WERI-Rb-1 (cell line): ENCODE measurements at regions not wholly inside any gene's neighbourhood (a gene's known extent, or its start where the extent isn't known, plus 50 kb on each side); places are given as distances from the start of the nearest gene placed in this dataset.

Experiments
- DNase-seq: peaks from one replicate; pipeline ENCODE4 v3.0.0-alpha.2; 2020
- H3K27ac ChIP-seq: fragments of 250-450 bp; sonication (Bioruptor Pico); 2 replicates; pipeline ENCODE4 v1.5.1; 2020; ENCODE audit warnings: mild to moderate bottlenecking, moderate library complexity
- H3K27me3 ChIP-seq: fragments of 250-450 bp; sonication (Bioruptor Pico); 2 replicates; pipeline ENCODE4 v1.5.1; 2021; ENCODE audit warnings: mild to moderate bottlenecking, low read depth, moderate library complexity; ENCODE audit not compliant: insufficient read depth, severe bottlenecking
- H3K36me3 ChIP-seq: fragments of 250-450 bp; sonication (Bioruptor Pico); 2 replicates; pipeline ENCODE4 v1.5.1; 2020; ENCODE audit warnings: mild to moderate bottlenecking, moderate library complexity
- H3K4me3 ChIP-seq: 2 replicates; pipeline ENCODE4 v1.5.1; 2011; ENCODE audit warnings: low read depth, mild to moderate bottlenecking, control low read depth, low read length
- H3K9me3 ChIP-seq: fragments of 250-450 bp; sonication (Bioruptor Pico); 2 replicates; pipeline ENCODE4 v1.5.1; 2021; ENCODE audit warnings: mild to moderate bottlenecking, moderate library complexity; ENCODE audit not compliant: severe bottlenecking
- TF ChIP-seq, protein P1 (sequence below): IDR thresholded peaks from 2 replicates; pipeline ENCODE4 v1.5.1; 2011; ENCODE audit warnings: low read depth, mild to moderate bottlenecking, control low read depth, inconsistent platforms, low read length

- H3K27me3 ChIP-seq, result no peaks in the 10 kb centered on the region
- H3K4me3 ChIP-seq, result no peak overlapping the region
- H3K9me3 ChIP-seq, result no peaks in the 10 kb centered on the region
- H3K27ac ChIP-seq, result no peak overlapping the region
- TF ChIP-seq, protein P1, sequence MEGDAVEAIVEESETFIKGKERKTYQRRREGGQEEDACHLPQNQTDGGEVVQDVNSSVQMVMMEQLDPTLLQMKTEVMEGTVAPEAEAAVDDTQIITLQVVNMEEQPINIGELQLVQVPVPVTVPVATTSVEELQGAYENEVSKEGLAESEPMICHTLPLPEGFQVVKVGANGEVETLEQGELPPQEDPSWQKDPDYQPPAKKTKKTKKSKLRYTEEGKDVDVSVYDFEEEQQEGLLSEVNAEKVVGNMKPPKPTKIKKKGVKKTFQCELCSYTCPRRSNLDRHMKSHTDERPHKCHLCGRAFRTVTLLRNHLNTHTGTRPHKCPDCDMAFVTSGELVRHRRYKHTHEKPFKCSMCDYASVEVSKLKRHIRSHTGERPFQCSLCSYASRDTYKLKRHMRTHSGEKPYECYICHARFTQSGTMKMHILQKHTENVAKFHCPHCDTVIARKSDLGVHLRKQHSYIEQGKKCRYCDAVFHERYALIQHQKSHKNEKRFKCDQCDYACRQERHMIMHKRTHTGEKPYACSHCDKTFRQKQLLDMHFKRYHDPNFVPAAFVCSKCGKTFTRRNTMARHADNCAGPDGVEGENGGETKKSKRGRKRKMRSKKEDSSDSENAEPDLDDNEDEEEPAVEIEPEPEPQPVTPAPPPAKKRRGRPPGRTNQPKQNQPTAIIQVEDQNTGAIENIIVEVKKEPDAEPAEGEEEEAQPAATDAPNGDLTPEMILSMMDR, result no peak
- H3K36me3 ChIP-seq, result no peaks in the 10 kb centered on the region
- no peak for DNase-seq
These were observed 64.1 kb downstream of the RMI2 start for GRCh38 chr16:11409398-11409797.

DNA sequence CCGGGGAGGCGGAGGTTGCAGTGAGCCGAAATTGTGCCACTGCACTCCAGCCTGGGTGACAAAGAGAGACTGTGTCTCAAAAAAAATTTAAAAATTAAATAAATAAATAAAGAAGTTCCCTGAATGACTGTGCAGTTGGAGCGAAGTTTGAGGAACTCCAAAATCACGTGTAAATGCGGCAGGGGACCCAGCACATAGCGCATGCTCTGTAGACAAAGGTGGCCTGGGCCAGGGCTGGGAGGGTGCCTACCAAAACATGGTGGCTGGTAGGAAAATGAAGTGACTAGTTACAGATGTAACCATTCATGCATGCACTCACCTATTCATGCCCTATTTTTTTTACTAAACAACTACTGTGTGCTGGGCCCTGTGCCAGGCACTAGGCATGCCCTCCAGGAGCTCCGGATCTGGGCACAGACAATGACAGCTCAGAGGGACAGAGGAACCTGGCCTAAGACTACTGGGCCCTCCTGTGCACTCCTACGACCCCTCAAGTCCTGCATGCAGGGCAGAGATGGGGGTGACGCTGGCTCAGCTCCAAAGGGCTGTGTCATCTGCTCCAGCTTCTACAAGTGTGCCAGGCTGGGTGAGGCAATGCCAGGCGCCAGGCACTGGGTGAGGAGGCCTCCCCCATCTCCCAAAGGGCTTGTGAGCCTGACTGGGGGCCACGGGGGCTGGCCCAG is 65.3 kb downstream of the RMI2 start:
- H3K27ac ChIP-seq, result no peak overlapping the region

GRCh38 chr16:11411059-11411550 is 65.8 kb downstream of the RMI2 start:
- H3K27ac ChIP-seq, result no peak overlapping the region
- no peaks in the 10 kb centered on the region for H3K9me3 ChIP-seq
- no peak for DNase-seq
- no peaks in the 10 kb centered on the region for H3K27me3 ChIP-seq
- no peaks in the 10 kb centered on the region for H3K36me3 ChIP-seq
- no peak overlapping the region for H3K4me3 ChIP-seq
- TF ChIP-seq, protein P1, result no peak

More for the DNA sequence above, 65.3 kb downstream of the RMI2 start:
- H3K9me3 ChIP-seq, result no peaks in the 10 kb centered on the region
- no peaks in the 10 kb centered on the region for H3K36me3 ChIP-seq
- DNase-seq, result no peak
- TF ChIP-seq, protein P1, result no peak
- H3K4me3 ChIP-seq, result no peak overlapping the region
- H3K27me3 ChIP-seq, result no peaks in the 10 kb centered on the region

- Histone ChIP-seq H3K27ac (no peak overlapping the region), H3K4me3 (no peak overlapping the region), H3K36me3 (no peaks in the 10 kb centered on the region), H3K27me3 (no peaks in the 10 kb centered on the region), H3K9me3 (no peaks in the 10 kb centered on the region)
- no peak for DNase-seq
- TF ChIP-seq, protein P1, result no peak
These were observed 67.1 kb downstream of the RMI2 start for GRCh38 chr16:11412175-11412904.

DNA sequence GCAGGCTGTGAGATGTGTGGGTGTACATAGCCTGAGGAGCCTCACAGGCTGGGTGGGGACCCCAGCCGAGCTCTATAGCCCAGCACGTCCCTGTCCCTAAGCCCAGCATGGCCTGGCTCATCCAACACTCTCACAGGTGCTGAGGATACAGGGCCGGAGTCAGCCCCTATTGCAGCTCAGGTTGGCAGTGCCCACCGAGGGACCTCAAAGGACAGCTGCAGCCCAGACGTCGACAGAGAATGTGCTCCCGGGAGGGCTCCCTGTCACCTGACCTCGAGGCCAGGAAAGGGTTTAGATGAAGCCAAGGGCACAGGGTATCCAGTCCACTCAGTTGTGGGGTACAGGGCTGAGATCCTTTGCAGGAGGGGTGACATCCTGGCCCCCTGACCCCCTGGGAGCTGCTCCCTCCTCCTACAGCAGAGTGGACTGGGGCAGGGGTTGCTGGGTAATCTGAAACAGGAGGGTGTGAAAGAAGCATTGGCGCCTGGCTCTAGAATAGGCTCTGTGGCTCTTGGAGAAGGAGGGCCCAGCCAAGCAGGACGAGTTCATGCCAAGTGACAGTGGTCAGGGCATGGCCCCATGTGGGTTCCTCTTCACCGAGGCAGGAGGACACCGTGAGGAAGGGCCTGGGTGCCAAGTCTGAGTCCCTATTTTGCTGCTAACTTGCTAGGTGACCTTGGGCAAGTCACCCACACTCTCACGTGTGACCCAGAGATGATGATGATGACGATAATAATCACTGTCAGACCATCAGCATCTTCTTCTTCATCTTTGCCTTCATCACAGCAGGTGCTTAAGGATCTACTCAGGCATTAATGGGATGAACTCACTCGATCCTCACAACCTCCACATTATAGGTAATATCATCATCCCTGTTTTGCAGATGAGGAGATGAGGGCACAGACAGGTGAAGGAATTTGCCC is 68.0 kb downstream of the RMI2 start:
- Histone ChIP-seq H3K27me3 (no peaks in the 10 kb centered on the region), H3K27ac (no peak overlapping the region), H3K9me3 (no peaks in the 10 kb centered on the region), H3K4me3 (no peak overlapping the region), H3K36me3 (no peaks in the 10 kb centered on the region)
- no peak for DNase-seq
- TF ChIP-seq, protein P1, result no peak
